ENCODE measurements at regions not wholly inside any gene's neighbourhood (a gene's known extent, or its start where the extent isn't known, plus 50 kb on each side); places are given as distances from the start of the nearest gene placed in this dataset.

- WGBS, 2 donors = 83 to 84% methylated on average over 6 to 8 of the region's 8 CpGs
- no peaks in the 10 kb centered on the region for H3K36me3 ChIP-seq (replicated peaks in 1 of 2; ENCODE audit: insufficient read depth in 1 of 2, low read depth in 2 of 2)
- DNase-seq = no peak
- H3K27ac ChIP-seq = no peak overlapping the region
- no peak for ATAC-seq
- no peaks in the 10 kb centered on the region for H3K27me3 ChIP-seq
- TF ChIP-seq POLR2A (IDR thresholded peaks at IDR 0.05) = no peak
- no peak for TF ChIP-seq CTCF (IDR thresholded peaks at IDR 0.05)
- intact Hi-C loops (cut with DNase I) = no loop called here
- no peak overlapping the region for H3K4me3 ChIP-seq
- H3K9me3 ChIP-seq = no peaks in the 10 kb centered on the region
- no peaks in the 10 kb centered on the region for H3K4me1 ChIP-seq
Measured at GRCh38 chr5:44603496-44604272, 205.1 kb upstream of the MRPS30 start.

- no peak for TF ChIP-seq POLR2A (IDR thresholded peaks at IDR 0.05)
- no peak for TF ChIP-seq CTCF (IDR thresholded peaks at IDR 0.05)
- ATAC-seq (no peak), DNase-seq (no peak)
- H3K27me3 ChIP-seq = no peaks in the 10 kb centered on the region
- intact Hi-C loops (cut with DNase I) = no loop called here
- no peak overlapping the region for H3K4me3 ChIP-seq
- no peaks in the 10 kb centered on the region for H3K9me3 ChIP-seq
- no peaks in the 10 kb centered on the region for H3K36me3 ChIP-seq (replicated peaks in 1 of 2; ENCODE audit: insufficient read depth in 1 of 2, low read depth in 2 of 2)
- 56 to 74% methylated on average over 6 of the region's 6 CpGs for WGBS, 2 donors
- no peak overlapping the region for H3K27ac ChIP-seq
- no peaks in the 10 kb centered on the region for H3K4me1 ChIP-seq
Measured at GRCh38 chr5:44574678-44575077, 185.5 kb upstream of the FGF10 start.

- H3K4me3 ChIP-seq = no peak overlapping the region
- H3K27me3 ChIP-seq = no peaks in the 10 kb centered on the region
- no peak for ATAC-seq
- no peaks in the 10 kb centered on the region for H3K36me3 ChIP-seq (replicated peaks in 1 of 2; ENCODE audit: insufficient read depth in 1 of 2, low read depth in 2 of 2)
- TF ChIP-seq CTCF (IDR thresholded peaks at IDR 0.05) (no peak), POLR2A (IDR thresholded peaks at IDR 0.05) (no peak)
- DNase-seq = no peak
- H3K4me1 ChIP-seq = no peaks in the 10 kb centered on the region
- H3K27ac ChIP-seq = no peak overlapping the region
- H3K9me3 ChIP-seq = no peaks in the 10 kb centered on the region
- intact Hi-C loops (cut with DNase I) = no loop called here
- WGBS, 2 donors = 97 to 100% methylated on average over 1 of the region's 1 CpG
Measured at GRCh38 chr5:44568519-44568918, 179.3 kb upstream of the FGF10 start.

- TF ChIP-seq POLR2A (IDR thresholded peaks at IDR 0.05) (no peak), CTCF (IDR thresholded peaks at IDR 0.05) (no peak)
- intact Hi-C loops (cut with DNase I) = no loop called here
- 84 to 90% methylated on average over 2 of the region's 2 CpGs for WGBS, 2 donors
- H3K27me3 ChIP-seq = no peaks in the 10 kb centered on the region
- no peak for ATAC-seq
- DNase-seq = no peak
- H3K4me1 ChIP-seq = no peaks in the 10 kb centered on the region
- no peaks in the 10 kb centered on the region for H3K36me3 ChIP-seq (replicated peaks in 1 of 2; ENCODE audit: insufficient read depth in 1 of 2, low read depth in 2 of 2)
- no peaks in the 10 kb centered on the region for H3K9me3 ChIP-seq
- no peak overlapping the region for H3K27ac ChIP-seq
- no peak overlapping the region for H3K4me3 ChIP-seq
Measured at GRCh38 chr5:44565902-44566301, 176.7 kb upstream of the FGF10 start.

GRCh38 chr5:44565360-44565759 lies 176.1 kb upstream of the FGF10 start:
- no peaks in the 10 kb centered on the region for H3K9me3 ChIP-seq
- TF ChIP-seq POLR2A (IDR thresholded peaks at IDR 0.05) (no peak), CTCF (IDR thresholded peaks at IDR 0.05) (no peak)
- ATAC-seq = no peak

More at GRCh38 chr5:44565360-44565759, 176.1 kb upstream of the FGF10 start:
- intact Hi-C loops (cut with DNase I) = no loop called here
- no peaks in the 10 kb centered on the region for H3K4me1 ChIP-seq
- no peaks in the 10 kb centered on the region for H3K27me3 ChIP-seq
- H3K4me3 ChIP-seq = no peak overlapping the region
- H3K36me3 ChIP-seq (replicated peaks in 1 of 2; ENCODE audit: insufficient read depth in 1 of 2, low read depth in 2 of 2) = no peaks in the 10 kb centered on the region
- H3K27ac ChIP-seq = no peak overlapping the region
- no peak for DNase-seq
- 35 to 50% methylated on average over 1 of the region's 1 CpG for WGBS, 2 donors
